Fibroblast of lung (primary cell): ENCODE measurements at regions not wholly inside any gene's neighbourhood (a gene's known extent, or its start where the extent isn't known, plus 50 kb on each side); places are given as distances from the start of the nearest gene placed in this dataset.

Source experiments
- DNase-seq, 2 donors: peaks; one replicate each; pipeline versions ENCODE4 v3.0.0 to v3.0.0-alpha.2; 2010; ENCODE audit warnings: low read depth in 2 of 2
- H2AFZ ChIP-seq: 2 replicates; pipeline ENCODE4 v1.5.1; 2012; ENCODE audit warnings: low read length, control low read depth, inconsistent platforms
- H3K27ac ChIP-seq: 2 replicates; pipeline ENCODE4 v1.5.1; 2011; ENCODE audit warnings: low read length, control low read depth; ENCODE audit not compliant: insufficient read depth
- H3K27me3 ChIP-seq: 2 replicates; pipeline ENCODE4 v1.5.1; 2011; ENCODE audit warnings: mild to moderate bottlenecking, low read length; ENCODE audit not compliant: control insufficient read depth, insufficient read depth
- H3K36me3 ChIP-seq: 2 replicates; pipeline ENCODE4 v1.5.1; 2011; ENCODE audit warnings: low read length; ENCODE audit not compliant: control insufficient read depth, insufficient read depth
- H3K4me1 ChIP-seq: 2 replicates; pipeline ENCODE4 v1.5.1; 2011; ENCODE audit warnings: low read length; ENCODE audit not compliant: control insufficient read depth, insufficient read depth; ENCODE audit errors: extremely low read depth
- H3K4me2 ChIP-seq: 2 replicates; pipeline ENCODE4 v1.5.1; 2011; ENCODE audit warnings: low read length, control low read depth; ENCODE audit not compliant: insufficient read depth; ENCODE audit errors: extremely low read depth
- H3K4me3 ChIP-seq, 4 experiments: fragments of 200-600 bp in 1 of 4; sonication (generic) in 1 of 4; replicated peaks in 1 of 4; 2 replicates each; pipeline ENCODE4 v1.5.1; 2011 to 2016; ENCODE audit warnings: low read length in 4 of 4, low read depth in 3 of 4, mild to moderate bottlenecking in 3 of 4, control low read depth in 2 of 4, inconsistent platforms in 1 of 4, mixed read lengths in 1 of 4; ENCODE audit not compliant: insufficient read depth in 1 of 4; ENCODE audit errors: control extremely low read depth in 1 of 4
- H3K79me2 ChIP-seq: 2 replicates; pipeline ENCODE4 v1.5.1; 2012; ENCODE audit warnings: mild to moderate bottlenecking, low read length, inconsistent platforms; ENCODE audit not compliant: control insufficient read depth, insufficient read depth
- H3K9ac ChIP-seq: 2 replicates; pipeline ENCODE4 v1.5.1; 2011; ENCODE audit warnings: mild to moderate bottlenecking, low read length, control low read depth; ENCODE audit not compliant: insufficient read depth
- H3K9me3 ChIP-seq: 2 replicates; pipeline ENCODE4 v1.5.1; 2012; ENCODE audit warnings: low read depth, low read length; ENCODE audit not compliant: control insufficient read depth, insufficient read depth
- H4K20me1 ChIP-seq: 2 replicates; pipeline ENCODE4 v1.5.1; 2011; ENCODE audit warnings: low read length; ENCODE audit not compliant: control insufficient read depth, insufficient read depth; ENCODE audit errors: extremely low read depth
- EZH2 ChIP-seq: IDR thresholded peaks from 2 replicates; pipeline ENCODE4 v1.5.1; 2012; ENCODE audit warnings: low read length, control low read depth, mild to moderate bottlenecking; ENCODE audit errors: missing control alignments
- TF ChIP-seq, protein P1 (sequence below), 2 donors: IDR thresholded peaks in 1 of 2; conservative IDR thresholded peaks in 1 of 2; 1 replicate in 1 of 2; 2 replicates in 1 of 2; pipeline ENCODE4 v1.5.1; 2011 to 2012; ENCODE audit warnings: low read length in 2 of 2, control low read depth in 1 of 2, inconsistent platforms in 1 of 2, low read depth in 1 of 2, mild to moderate bottlenecking in 1 of 2

DNA sequence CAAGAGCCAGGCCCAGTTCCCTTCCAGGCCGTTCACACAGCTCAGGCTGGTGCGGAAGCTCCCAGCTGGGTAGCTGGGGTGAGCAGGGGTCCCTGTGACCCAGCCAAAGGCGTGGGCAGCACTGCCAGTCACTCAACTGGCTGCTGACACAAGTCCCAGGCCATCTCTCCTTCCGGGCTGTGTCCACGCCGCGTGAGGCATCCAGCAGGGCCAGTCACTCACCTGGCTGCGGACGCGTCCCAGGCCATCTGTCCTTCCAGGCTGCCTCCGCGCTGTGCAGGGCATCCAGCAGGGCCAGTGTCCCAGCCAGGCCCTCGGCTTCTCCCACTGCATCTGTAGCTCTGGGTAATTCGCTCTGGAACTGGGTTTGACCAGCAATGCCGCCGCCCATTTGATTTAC lies 184.2 kb downstream of the BRD1 start:
- no peaks in the 10 kb centered on the region for H3K9me3 ChIP-seq
- TF ChIP-seq, protein P1, sequence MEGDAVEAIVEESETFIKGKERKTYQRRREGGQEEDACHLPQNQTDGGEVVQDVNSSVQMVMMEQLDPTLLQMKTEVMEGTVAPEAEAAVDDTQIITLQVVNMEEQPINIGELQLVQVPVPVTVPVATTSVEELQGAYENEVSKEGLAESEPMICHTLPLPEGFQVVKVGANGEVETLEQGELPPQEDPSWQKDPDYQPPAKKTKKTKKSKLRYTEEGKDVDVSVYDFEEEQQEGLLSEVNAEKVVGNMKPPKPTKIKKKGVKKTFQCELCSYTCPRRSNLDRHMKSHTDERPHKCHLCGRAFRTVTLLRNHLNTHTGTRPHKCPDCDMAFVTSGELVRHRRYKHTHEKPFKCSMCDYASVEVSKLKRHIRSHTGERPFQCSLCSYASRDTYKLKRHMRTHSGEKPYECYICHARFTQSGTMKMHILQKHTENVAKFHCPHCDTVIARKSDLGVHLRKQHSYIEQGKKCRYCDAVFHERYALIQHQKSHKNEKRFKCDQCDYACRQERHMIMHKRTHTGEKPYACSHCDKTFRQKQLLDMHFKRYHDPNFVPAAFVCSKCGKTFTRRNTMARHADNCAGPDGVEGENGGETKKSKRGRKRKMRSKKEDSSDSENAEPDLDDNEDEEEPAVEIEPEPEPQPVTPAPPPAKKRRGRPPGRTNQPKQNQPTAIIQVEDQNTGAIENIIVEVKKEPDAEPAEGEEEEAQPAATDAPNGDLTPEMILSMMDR (conservative IDR thresholded peaks at IDR 0.05 in 1 of 2, IDR thresholded peaks at IDR 0.05 in 1 of 2; ENCODE audit: low read depth in 1 of 2, low read length in 2 of 2) = no peak
- TF ChIP-seq EZH2 = no peak
- H3K4me2 ChIP-seq = no peak overlapping the region
- no peaks in the 10 kb centered on the region for H3K27me3 ChIP-seq
- no peaks in the 10 kb centered on the region for H4K20me1 ChIP-seq
- no peak overlapping the region for H3K9ac ChIP-seq
- no peak overlapping the region for H2AFZ ChIP-seq
- no peaks in the 10 kb centered on the region for H3K4me1 ChIP-seq
- no peaks in the 10 kb centered on the region for H3K79me2 ChIP-seq
- no peak overlapping the region for H3K4me3 ChIP-seq
- H3K36me3 ChIP-seq = no peaks in the 10 kb centered on the region
- no peak overlapping the region for H3K27ac ChIP-seq
- no peak for DNase-seq

DNA sequence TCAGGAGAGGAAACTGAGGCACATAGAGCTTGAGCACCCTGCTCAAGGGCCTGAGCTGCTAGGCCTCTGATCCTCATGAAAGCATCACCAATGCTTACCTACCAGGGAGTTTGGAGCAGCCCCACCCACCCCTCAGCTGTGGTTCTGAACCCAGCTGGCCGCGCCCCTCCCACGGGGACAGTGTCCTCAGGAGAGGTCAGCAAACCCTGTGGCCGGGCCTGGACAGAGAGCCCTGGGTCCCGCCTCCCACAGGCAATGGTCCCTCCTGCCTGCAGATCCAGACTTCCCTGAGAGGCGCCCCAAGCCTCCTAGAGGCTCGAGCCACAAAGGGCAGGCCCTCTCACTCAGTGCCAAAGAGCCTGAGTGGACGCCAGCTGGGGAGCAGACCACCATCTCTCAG lies 184.9 kb downstream of the BRD1 start:
- Histone ChIP-seq H4K20me1 (no peaks in the 10 kb centered on the region), H3K9me3 (no peaks in the 10 kb centered on the region), H3K27me3 (no peaks in the 10 kb centered on the region), H3K36me3 (no peaks in the 10 kb centered on the region), H3K27ac (no peak overlapping the region), H3K9ac (no peak overlapping the region), H3K4me3 (no peak overlapping the region), H2AFZ (no peak overlapping the region), H3K4me1 (no peaks in the 10 kb centered on the region), H3K79me2 (no peaks in the 10 kb centered on the region), H3K4me2 (no peak overlapping the region)
- TF ChIP-seq, protein P1 (conservative IDR thresholded peaks at IDR 0.05 in 1 of 2, IDR thresholded peaks at IDR 0.05 in 1 of 2; ENCODE audit: low read depth in 1 of 2, low read length in 2 of 2) = no peak
- no peak for TF ChIP-seq EZH2
- no peak for DNase-seq

DNA sequence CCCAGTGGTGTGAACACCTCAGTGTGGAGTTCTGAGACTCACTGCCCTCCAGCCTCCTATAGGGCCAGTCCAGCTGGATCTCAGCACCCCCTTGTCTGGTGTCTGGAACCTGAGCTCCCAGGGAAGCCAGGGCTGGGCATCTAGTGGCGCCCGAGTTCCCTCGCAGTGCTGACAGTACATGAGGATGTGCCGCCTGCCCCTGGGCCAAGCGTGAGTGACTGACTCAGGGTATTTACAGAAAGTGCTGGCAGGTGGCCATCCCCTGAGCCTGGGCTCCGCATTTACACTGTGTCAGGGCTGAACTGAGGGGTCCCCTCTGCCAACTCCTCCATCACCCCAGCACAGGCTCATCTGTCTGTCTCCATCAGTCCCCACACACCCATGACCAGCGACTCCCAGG lies 185.3 kb downstream of the BRD1 start:
- no peak overlapping the region for H3K4me2 ChIP-seq
- H4K20me1 ChIP-seq = no peaks in the 10 kb centered on the region
- TF ChIP-seq, protein P1 (conservative IDR thresholded peaks at IDR 0.05 in 1 of 2, IDR thresholded peaks at IDR 0.05 in 1 of 2; ENCODE audit: low read depth in 1 of 2, low read length in 2 of 2) = no peak
- TF ChIP-seq EZH2 = no peak
- no peaks in the 10 kb centered on the region for H3K79me2 ChIP-seq
- H3K9ac ChIP-seq = no peak overlapping the region
- no peak overlapping the region for H3K4me3 ChIP-seq
- H2AFZ ChIP-seq = no peak overlapping the region
- no peak overlapping the region for H3K27ac ChIP-seq
- no peaks in the 10 kb centered on the region for H3K27me3 ChIP-seq
- H3K36me3 ChIP-seq = no peaks in the 10 kb centered on the region
- no peak for DNase-seq
- no peaks in the 10 kb centered on the region for H3K4me1 ChIP-seq
- no peaks in the 10 kb centered on the region for H3K9me3 ChIP-seq
